A673 (cell line): ENCODE measurements at regions not wholly inside any gene's neighbourhood (a gene's known extent, or its start where the extent isn't known, plus 50 kb on each side); places are given as distances from the start of the nearest gene placed in this dataset.

Source experiments
- CTCF ChIP-seq: fragments of 300-800, 200-600 bp; sonication (generic); conservative IDR thresholded peaks from 2 replicates; pipeline ENCODE4 v1.5.1; 2017; ENCODE audit warnings: low read depth, mild to moderate bottlenecking, antibody characterized with exemption, low read length, moderate library complexity, mixed read lengths
- EZH2 ChIP-seq: fragments of 200-600 bp; sonication (generic); IDR thresholded peaks from 2 replicates; pipeline ENCODE4 v1.6.1; 2017; ENCODE audit warnings: borderline replicate concordance, low read depth, mild to moderate bottlenecking, mixed read lengths, antibody characterized with exemption, low read length; ENCODE audit not compliant: poor library complexity, severe bottlenecking

GRCh38 chr5:4271193-4271592 lies 675.6 kb downstream of the IRX1 start:
- TF ChIP-seq CTCF: no peak
- TF ChIP-seq EZH2: no peak
